ENCODE measurements at regions not wholly inside any gene's neighbourhood (a gene's known extent, or its start where the extent isn't known, plus 50 kb on each side); places are given as distances from the start of the nearest gene placed in this dataset.
"Not testable (repeated sequence)": the region's sequence is repeated elsewhere in the genome, so short reads cannot be mapped to it uniquely, and the experiment has no call there.

DNA sequence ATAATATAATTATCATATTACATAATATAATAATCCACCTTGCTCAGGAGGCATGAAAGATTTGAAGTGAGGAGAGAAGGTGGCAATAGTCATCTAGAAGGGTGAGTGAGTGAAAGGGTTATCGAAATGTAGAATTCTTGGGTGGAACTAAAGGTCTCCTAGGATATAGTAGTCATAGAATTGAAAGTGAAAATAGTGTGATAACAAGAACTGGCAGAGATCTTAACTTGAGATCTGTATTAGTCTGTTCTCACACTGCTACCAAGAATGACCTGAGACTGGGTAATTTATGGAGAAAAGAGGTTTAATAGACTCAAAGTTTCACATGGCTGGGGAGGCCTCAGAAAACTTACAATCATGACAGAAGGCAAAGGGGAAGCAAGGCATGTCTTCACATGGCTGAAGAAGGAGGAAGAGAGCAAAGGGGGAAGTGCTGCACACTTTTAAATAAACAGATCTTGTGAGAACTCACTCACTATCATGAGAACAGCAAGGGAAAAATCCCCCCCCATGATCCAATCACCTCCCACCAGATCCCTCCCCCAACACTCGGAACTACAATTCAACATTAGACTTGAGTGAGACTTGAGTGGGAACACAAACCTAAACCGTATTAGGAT lies 351.5 kb downstream of the NR4A2 start:
- Mint-ChIP-seq H3K4me3 (no peak overlapping the region), H3K36me3 (ENCODE audit: low read depth) (no peaks in the 10 kb centered on the region), H3K27ac (no peak overlapping the region), H3K27me3 (ENCODE audit: low read depth) (no peaks in the 10 kb centered on the region), H3K4me1 (ENCODE audit: low read depth) (no peaks in the 10 kb centered on the region), H3K9me3 (no peaks in the 10 kb centered on the region)

DNA sequence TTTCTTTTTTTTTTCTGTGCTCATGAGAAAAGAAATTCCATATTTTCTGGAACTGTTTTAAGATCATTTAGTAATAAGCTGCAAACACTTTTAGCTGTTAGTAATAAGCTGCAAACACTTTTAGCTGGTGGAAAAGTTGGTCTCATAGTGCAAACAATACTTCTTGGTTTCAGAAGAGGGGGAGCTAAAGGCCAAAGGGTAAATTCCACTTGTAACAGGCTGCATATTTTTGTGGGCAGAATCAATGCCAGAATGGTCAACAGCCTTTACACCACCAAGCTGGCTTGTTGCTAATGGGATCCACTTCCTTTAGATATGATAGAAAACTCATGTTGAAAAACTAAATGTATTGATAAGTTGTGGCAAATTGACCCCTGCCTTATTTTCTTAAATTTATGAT lies 356.8 kb downstream of the NR4A2 start:
- no peaks in the 10 kb centered on the region for H3K36me3 Mint-ChIP-seq (ENCODE audit: low read depth)
- no peaks in the 10 kb centered on the region for H3K4me1 Mint-ChIP-seq (ENCODE audit: low read depth)
- no peak overlapping the region for H3K27ac Mint-ChIP-seq
- no peaks in the 10 kb centered on the region for H3K27me3 Mint-ChIP-seq (ENCODE audit: low read depth)
- no peaks in the 10 kb centered on the region for H3K9me3 Mint-ChIP-seq
- no peak overlapping the region for H3K4me3 Mint-ChIP-seq

DNA sequence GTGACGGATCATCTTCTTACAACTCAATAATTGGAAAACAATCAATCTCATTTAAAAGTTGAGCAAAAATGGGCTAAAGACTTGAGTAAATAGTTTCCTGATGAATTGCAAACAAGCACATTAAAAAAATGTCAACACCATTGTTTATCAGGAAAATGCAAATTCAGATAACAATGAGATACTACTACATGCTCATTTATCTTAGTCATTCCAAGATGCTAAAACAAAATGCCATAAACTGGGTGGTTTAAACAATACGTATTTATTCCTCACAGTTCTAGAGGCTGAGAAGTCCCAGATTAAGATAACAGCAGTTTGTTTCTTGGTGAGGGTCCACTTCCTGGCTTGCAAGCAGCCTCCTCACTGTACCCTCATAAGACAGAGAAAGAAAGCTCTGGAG lies 359.6 kb downstream of the NR4A2 start:
- H3K36me3 Mint-ChIP-seq (ENCODE audit: low read depth), result no peaks in the 10 kb centered on the region
- no peak overlapping the region for H3K27ac Mint-ChIP-seq
- H3K4me1 Mint-ChIP-seq (ENCODE audit: low read depth), result no peaks in the 10 kb centered on the region
- H3K27me3 Mint-ChIP-seq (ENCODE audit: low read depth), result no peaks in the 10 kb centered on the region
- H3K4me3 Mint-ChIP-seq, result no peak overlapping the region
- no peaks in the 10 kb centered on the region for H3K9me3 Mint-ChIP-seq

DNA sequence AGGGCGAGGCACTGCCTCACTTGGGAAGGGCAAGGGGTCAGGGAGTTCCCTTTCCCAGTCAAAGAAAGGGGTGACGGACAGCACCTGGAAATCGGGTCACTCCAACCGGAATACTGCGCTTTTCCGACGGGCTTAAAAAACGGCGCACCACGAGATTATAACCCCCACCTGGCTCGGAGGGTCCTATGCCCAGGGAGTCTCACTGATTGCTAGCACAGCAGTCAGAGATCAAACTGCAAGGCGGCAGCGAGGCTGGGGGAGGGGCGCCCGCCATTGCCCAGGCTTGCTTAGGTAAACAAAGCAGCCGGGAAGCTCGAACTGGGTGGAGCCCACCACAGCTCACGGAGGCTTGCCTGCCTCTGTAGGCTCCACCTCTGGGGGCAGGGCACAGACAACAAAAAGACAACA lies 366.5 kb downstream of the NR4A2 start:
- not testable (repeated sequence) for H3K27ac Mint-ChIP-seq; H3K27me3 Mint-ChIP-seq (ENCODE audit: low read depth); H3K9me3 Mint-ChIP-seq; H3K4me3 Mint-ChIP-seq; H3K36me3 Mint-ChIP-seq (ENCODE audit: low read depth); H3K4me1 Mint-ChIP-seq (ENCODE audit: low read depth)

GRCh38 chr2:155965415-155966063 lies 367.0 kb downstream of the NR4A2 start:
- Mint-ChIP-seq H3K4me1 (ENCODE audit: low read depth) (no peaks in the 10 kb centered on the region), H3K27me3 (ENCODE audit: low read depth) (no peaks in the 10 kb centered on the region), H3K27ac (no peak overlapping the region), H3K4me3 (no peak overlapping the region), H3K9me3 (no peaks in the 10 kb centered on the region), H3K36me3 (ENCODE audit: low read depth) (no peaks in the 10 kb centered on the region)

- no peaks in the 10 kb centered on the region for H3K4me1 Mint-ChIP-seq (ENCODE audit: low read depth)
- H3K27ac Mint-ChIP-seq, result no peak overlapping the region
- H3K4me3 Mint-ChIP-seq, result no peak overlapping the region
- H3K36me3 Mint-ChIP-seq (ENCODE audit: low read depth), result no peaks in the 10 kb centered on the region
- no peaks in the 10 kb centered on the region for H3K27me3 Mint-ChIP-seq (ENCODE audit: low read depth)
- H3K9me3 Mint-ChIP-seq, result no peaks in the 10 kb centered on the region
Measured at GRCh38 chr2:155961641-155962040, 370.9 kb downstream of the NR4A2 start.

- Mint-ChIP-seq H3K36me3 (ENCODE audit: low read depth) (no peaks in the 10 kb centered on the region), H3K9me3 (no peaks in the 10 kb centered on the region), H3K27me3 (ENCODE audit: low read depth) (no peaks in the 10 kb centered on the region), H3K4me3 (no peak overlapping the region), H3K4me1 (ENCODE audit: low read depth) (no peaks in the 10 kb centered on the region), H3K27ac (no peak overlapping the region)
Measured at GRCh38 chr2:155958834-155959233, 373.7 kb downstream of the NR4A2 start.

GRCh38 chr2:155947069-155947468 lies 385.5 kb downstream of the NR4A2 start:
- H3K27ac Mint-ChIP-seq, result no peak overlapping the region
- H3K27me3 Mint-ChIP-seq (ENCODE audit: low read depth), result no peaks in the 10 kb centered on the region

GRCh38 chr2:155944218-155944617 lies 388.3 kb downstream of the NR4A2 start:
- Mint-ChIP-seq H3K9me3 (no peaks in the 10 kb centered on the region), H3K27me3 (ENCODE audit: low read depth) (no peaks in the 10 kb centered on the region), H3K27ac (no peak overlapping the region), H3K4me3 (no peak overlapping the region), H3K36me3 (ENCODE audit: low read depth) (no peaks in the 10 kb centered on the region), H3K4me1 (ENCODE audit: low read depth) (no peaks in the 10 kb centered on the region)

More at GRCh38 chr2:155947069-155947468, 385.5 kb downstream of the NR4A2 start:
- Mint-ChIP-seq H3K9me3 (no peaks in the 10 kb centered on the region), H3K36me3 (ENCODE audit: low read depth) (no peaks in the 10 kb centered on the region), H3K4me1 (ENCODE audit: low read depth) (no peaks in the 10 kb centered on the region), H3K4me3 (no peak overlapping the region)

- Mint-ChIP-seq H3K27me3 (ENCODE audit: low read depth) (no peaks in the 10 kb centered on the region), H3K4me3 (no peak overlapping the region), H3K9me3 (no peaks in the 10 kb centered on the region), H3K4me1 (ENCODE audit: low read depth) (no peaks in the 10 kb centered on the region), H3K36me3 (ENCODE audit: low read depth) (no peaks in the 10 kb centered on the region), H3K27ac (no peak overlapping the region)
Measured at GRCh38 chr2:155930312-155930711, 402.2 kb downstream of the NR4A2 start.

DNA sequence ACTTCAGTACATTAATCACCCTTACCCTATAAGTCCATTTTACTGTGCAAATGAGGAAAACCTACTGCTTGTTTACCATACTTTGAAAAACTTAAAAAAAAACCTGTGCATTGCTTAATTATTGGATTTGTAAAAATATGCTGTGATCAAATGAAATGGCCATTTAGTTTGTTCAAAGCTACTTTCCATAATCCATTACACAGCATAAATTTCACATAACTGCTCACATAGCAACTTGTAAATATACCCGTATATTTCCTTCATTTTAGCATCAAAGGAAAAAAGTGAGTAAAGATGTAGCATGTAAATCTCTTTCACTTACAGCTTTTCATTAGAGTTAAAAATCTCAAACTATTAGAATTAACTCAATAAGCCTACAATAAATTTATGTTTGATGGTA lies 415.1 kb downstream of the NR4A2 start:
- H3K27ac Mint-ChIP-seq, result no peak overlapping the region
- no peaks in the 10 kb centered on the region for H3K36me3 Mint-ChIP-seq (ENCODE audit: low read depth)
- no peaks in the 10 kb centered on the region for H3K27me3 Mint-ChIP-seq (ENCODE audit: low read depth)
- H3K4me1 Mint-ChIP-seq (ENCODE audit: low read depth), result no peaks in the 10 kb centered on the region
- H3K4me3 Mint-ChIP-seq, result no peak overlapping the region
- H3K9me3 Mint-ChIP-seq, result no peaks in the 10 kb centered on the region

DNA sequence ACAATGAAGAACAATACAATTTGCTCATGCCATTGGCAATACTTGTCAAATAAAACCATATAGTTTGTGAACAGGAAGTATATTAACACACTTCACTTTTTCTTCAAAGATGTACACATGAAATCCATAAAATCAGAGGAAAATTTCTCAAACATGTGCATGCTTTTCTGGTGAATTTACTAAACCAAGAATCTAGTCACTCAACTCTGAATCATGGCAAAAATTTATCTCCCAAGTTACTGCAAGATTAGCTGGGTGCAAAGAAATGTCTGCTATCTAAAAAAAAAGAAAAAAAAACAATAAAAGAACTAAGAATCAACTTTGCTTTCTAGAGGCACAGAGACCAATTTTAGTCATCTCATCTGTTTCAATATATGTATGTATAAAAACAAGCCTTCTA lies 419.2 kb downstream of the NR4A2 start:
- Mint-ChIP-seq H3K36me3 (ENCODE audit: low read depth) (no peaks in the 10 kb centered on the region), H3K9me3 (no peaks in the 10 kb centered on the region), H3K27me3 (ENCODE audit: low read depth) (no peaks in the 10 kb centered on the region), H3K4me3 (no peak overlapping the region), H3K4me1 (ENCODE audit: low read depth) (no peaks in the 10 kb centered on the region), H3K27ac (no peak overlapping the region)

GRCh38 chr2:155908567-155908966 lies 424.0 kb downstream of the NR4A2 start:
- Mint-ChIP-seq H3K4me3 (no peak overlapping the region), H3K27ac (no peak overlapping the region), H3K4me1 (ENCODE audit: low read depth) (no peaks in the 10 kb centered on the region), H3K9me3 (no peaks in the 10 kb centered on the region), H3K36me3 (ENCODE audit: low read depth) (no peaks in the 10 kb centered on the region), H3K27me3 (ENCODE audit: low read depth) (no peaks in the 10 kb centered on the region)

DNA sequence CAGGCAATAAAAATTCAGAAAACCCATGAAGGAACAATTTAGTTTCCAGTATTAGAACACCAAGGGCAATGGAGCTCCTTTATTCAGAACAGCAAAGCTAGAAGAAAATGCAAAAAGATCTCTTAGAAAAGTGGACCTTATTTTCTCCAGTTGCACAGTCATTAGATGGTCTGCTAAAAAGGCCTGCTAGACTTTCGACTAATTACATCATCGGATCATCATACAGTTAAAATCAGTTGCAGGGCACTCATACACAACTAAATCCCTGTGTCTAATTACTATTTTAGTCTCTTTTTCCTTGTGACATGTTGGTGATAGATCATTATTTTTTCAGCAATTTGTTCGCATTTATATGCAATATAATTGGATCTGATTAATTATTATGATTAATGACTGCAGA lies 425.3 kb downstream of the NR4A2 start:
- Mint-ChIP-seq H3K4me1 (ENCODE audit: low read depth) (no peaks in the 10 kb centered on the region), H3K36me3 (ENCODE audit: low read depth) (no peaks in the 10 kb centered on the region), H3K9me3 (no peaks in the 10 kb centered on the region), H3K27ac (no peak overlapping the region), H3K27me3 (ENCODE audit: low read depth) (no peaks in the 10 kb centered on the region), H3K4me3 (no peak overlapping the region)

DNA sequence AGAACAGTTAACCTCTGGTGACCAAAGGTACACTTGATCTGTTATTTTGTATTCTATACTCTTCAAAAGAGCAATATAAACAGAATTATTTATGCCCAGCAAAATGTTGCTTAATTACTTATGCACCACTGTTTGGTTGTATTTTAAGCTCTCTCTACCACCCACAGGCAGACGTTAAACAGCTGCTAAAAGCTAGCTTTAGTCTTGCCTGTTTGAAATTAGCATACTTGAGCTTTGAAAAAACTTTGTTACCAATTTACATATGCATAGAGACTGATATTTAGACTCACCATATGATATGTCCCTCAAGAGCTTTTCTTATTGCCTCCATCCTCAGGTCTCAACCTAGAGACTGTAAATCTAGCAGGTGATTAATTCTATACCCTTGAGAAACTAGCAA lies 426.9 kb downstream of the NR4A2 start:
- no peaks in the 10 kb centered on the region for H3K9me3 Mint-ChIP-seq
- H3K27ac Mint-ChIP-seq, result no peak overlapping the region
- H3K27me3 Mint-ChIP-seq (ENCODE audit: low read depth), result no peaks in the 10 kb centered on the region
- H3K36me3 Mint-ChIP-seq (ENCODE audit: low read depth), result no peaks in the 10 kb centered on the region
- no peak overlapping the region for H3K4me3 Mint-ChIP-seq
- no peaks in the 10 kb centered on the region for H3K4me1 Mint-ChIP-seq (ENCODE audit: low read depth)

DNA sequence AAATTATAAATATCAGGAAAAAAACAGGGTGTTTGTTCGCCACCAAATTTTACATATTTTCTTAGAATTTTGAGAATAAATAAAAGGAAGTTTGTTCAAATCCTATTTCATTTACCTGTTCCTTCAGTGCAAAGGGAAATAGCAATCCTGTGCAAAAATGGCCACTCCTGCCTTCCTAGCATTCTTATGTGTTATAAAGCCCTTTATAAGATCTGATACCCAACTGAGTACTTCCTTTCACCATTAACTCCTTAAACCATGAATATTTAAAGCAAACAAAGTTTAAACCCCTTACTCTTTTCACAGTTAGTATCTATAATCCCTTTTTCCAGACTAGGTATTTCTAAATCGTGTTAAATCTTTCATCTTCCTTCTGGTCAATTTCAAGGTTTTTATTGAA lies 427.8 kb downstream of the NR4A2 start:
- no peaks in the 10 kb centered on the region for H3K4me1 Mint-ChIP-seq (ENCODE audit: low read depth)
- H3K27me3 Mint-ChIP-seq (ENCODE audit: low read depth), result no peaks in the 10 kb centered on the region
- no peak overlapping the region for H3K4me3 Mint-ChIP-seq
- H3K9me3 Mint-ChIP-seq, result no peaks in the 10 kb centered on the region
- H3K27ac Mint-ChIP-seq, result no peak overlapping the region
- H3K36me3 Mint-ChIP-seq (ENCODE audit: low read depth), result no peaks in the 10 kb centered on the region

Data from T-helper 1 cell treated with Interleukin-12 subunit alpha and Interleukin-12 subunit beta and Interleukin-4 antibody, amounts not matched to agents 30 μg/mL and 1 μg/mL, for 36 hours (primary cell).